Thyroid gland (tissue), 4 donors: ENCODE measurements at regions not wholly inside any gene's neighbourhood (a gene's known extent, or its start where the extent isn't known, plus 50 kb on each side); places are given as distances from the start of the nearest gene placed in this dataset.

Experiments used
- DNase-seq, 2 donors: peaks; one replicate each; pipeline ENCODE4 v3.0.0-alpha.2; 2019
- H3K27ac ChIP-seq, 3 donors: fragments of 200-600 bp; sonication (generic); 1 replicate in 2 of 3; 2 replicates in 1 of 3; pipeline ENCODE4 v1.5.1; 2016 to 2019; ENCODE audit warnings: mild to moderate bottlenecking in 1 of 3, moderate library complexity in 1 of 3
- H3K27me3 ChIP-seq: fragments of 200-600 bp; sonication (generic); one replicate; pipeline ENCODE4 v1.5.1; 2019
- H3K36me3 ChIP-seq, 2 donors: fragments of 200-600 bp; sonication (generic); one replicate each; pipeline ENCODE4 v1.5.1; 2016 to 2019
- H3K4me1 ChIP-seq, 2 donors: fragments of 200-600 bp; sonication (generic); one replicate each; pipeline ENCODE4 v1.5.1; 2017 to 2019
- H3K4me3 ChIP-seq, 3 donors: fragments of 200-600 bp; sonication (generic); replicated peaks in 1 of 3; 1 replicate in 2 of 3; 2 replicates in 1 of 3; pipeline ENCODE4 v1.5.1; 2016; ENCODE audit warnings: mild to moderate bottlenecking in 1 of 3
- H3K9me3 ChIP-seq: fragments of 200-600 bp; sonication (generic); one replicate; pipeline ENCODE4 v1.5.1; 2017
- POLR2A ChIP-seq, 2 donors: fragments of 450-650 bp; IDR thresholded peaks; one replicate each; pipeline ENCODE4 v1.6.1; 2017; ENCODE audit warnings: antibody characterized with exemption in 2 of 2, mild to moderate bottlenecking in 2 of 2, moderate library complexity in 1 of 2
- WGBS, 2 donors: methylation state at CpG; one replicate each; pipeline ENCODE4 v1.1.5; 2017; 5-methylcytosine and 5-hydroxymethylcytosine counted together
- intact Hi-C: fragments of 100-400 bp; cut with DNase I; formaldehyde crosslinking; loops from one replicate; pipeline ENCODE4 v1.15.1; 2023
- TF ChIP-seq, protein P1 (sequence below), 6 experiments: fragments of 200-600 bp in 3 of 6; fragments of 450-650 bp in 3 of 6; sonication (generic) in 3 of 6; IDR thresholded peaks; one replicate each; pipeline ENCODE4 v1.5.1; 2016 to 2019; ENCODE audit warnings: antibody characterized with exemption in 6 of 6, mild to moderate bottlenecking in 2 of 6, inconsistent platforms in 1 of 6, moderate library complexity in 1 of 6

DNA sequence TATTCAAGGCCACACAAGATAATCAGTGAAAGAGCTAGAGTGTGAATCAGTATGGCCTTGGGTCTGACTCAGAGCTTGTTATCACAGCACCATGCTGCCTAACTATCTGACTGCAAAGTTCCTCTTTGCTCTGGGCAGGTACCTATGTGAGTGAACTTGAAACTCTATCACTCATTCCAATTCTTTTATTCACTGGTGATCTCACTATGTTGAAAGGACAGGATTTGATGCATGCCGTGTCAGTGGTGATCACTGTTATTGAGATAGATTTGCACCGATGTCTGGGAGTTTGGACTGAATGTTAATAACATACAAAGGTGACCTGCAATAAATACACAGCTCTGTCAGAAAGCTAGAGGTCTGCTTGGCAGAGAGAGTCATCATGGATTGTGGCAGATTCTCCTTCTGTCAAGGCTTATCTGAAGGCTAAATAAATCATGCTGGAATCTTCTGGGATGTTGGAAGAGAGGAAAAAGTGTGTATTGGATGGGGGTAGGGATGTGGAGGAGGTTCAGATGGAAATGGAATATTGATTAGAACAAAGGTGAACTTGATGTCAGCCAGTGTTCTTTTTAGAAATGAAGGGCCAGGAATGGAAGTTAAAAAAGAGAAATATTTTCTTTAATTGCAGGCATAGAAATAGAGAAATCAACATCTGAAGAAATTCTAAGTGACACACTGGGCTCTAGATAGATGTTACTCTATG lies 91.8 kb upstream of the TNC start:
- Histone ChIP-seq H3K27ac (no peak overlapping the region), H3K4me3 (no peak overlapping the region), H3K4me1 (no peaks in the 10 kb centered on the region), H3K27me3 (no peaks in the 10 kb centered on the region), H3K36me3 (no peaks in the 10 kb centered on the region), H3K9me3 (no peaks in the 10 kb centered on the region)
- intact Hi-C loops = no loop called here
- no peak for DNase-seq
- no peak for TF ChIP-seq POLR2A (IDR thresholded peaks at IDR 0.05)
- TF ChIP-seq, protein P1, sequence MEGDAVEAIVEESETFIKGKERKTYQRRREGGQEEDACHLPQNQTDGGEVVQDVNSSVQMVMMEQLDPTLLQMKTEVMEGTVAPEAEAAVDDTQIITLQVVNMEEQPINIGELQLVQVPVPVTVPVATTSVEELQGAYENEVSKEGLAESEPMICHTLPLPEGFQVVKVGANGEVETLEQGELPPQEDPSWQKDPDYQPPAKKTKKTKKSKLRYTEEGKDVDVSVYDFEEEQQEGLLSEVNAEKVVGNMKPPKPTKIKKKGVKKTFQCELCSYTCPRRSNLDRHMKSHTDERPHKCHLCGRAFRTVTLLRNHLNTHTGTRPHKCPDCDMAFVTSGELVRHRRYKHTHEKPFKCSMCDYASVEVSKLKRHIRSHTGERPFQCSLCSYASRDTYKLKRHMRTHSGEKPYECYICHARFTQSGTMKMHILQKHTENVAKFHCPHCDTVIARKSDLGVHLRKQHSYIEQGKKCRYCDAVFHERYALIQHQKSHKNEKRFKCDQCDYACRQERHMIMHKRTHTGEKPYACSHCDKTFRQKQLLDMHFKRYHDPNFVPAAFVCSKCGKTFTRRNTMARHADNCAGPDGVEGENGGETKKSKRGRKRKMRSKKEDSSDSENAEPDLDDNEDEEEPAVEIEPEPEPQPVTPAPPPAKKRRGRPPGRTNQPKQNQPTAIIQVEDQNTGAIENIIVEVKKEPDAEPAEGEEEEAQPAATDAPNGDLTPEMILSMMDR (IDR thresholded peaks at IDR 0.05) = no peak
- WGBS, 2 donors = 47 to 64% methylated on average over 2 of the region's 2 CpGs

DNA sequence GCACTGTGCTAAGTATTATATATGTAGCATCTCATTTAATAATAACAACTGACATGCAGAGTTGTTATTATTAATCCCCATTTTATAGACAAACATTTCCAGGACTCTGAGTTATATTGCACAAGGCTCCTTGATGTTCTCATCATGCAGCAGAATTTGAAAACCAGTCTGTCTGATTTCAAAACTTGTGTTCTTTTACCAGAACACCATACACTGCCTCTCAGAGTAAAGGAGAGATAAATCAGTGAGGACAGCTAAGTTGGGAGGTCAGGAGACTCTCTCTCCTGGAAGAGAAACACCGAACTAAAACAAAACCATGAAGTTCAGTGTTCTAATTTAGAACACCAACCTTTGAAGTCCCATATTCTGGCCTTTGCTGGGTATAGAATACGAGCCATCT lies 92.7 kb upstream of the TNC start:
- no peaks in the 10 kb centered on the region for H3K9me3 ChIP-seq
- H3K27me3 ChIP-seq = no peaks in the 10 kb centered on the region
- intact Hi-C loops = no loop called here
- H3K4me1 ChIP-seq = no peaks in the 10 kb centered on the region
- DNase-seq = no peak
- WGBS, 2 donors = 92 to 93% methylated on average over 2 of the region's 2 CpGs
- H3K36me3 ChIP-seq = no peaks in the 10 kb centered on the region
- TF ChIP-seq POLR2A (IDR thresholded peaks at IDR 0.05) = no peak
- TF ChIP-seq, protein P1 (IDR thresholded peaks at IDR 0.05) = no peak
- no peak overlapping the region for H3K27ac ChIP-seq
- no peak overlapping the region for H3K4me3 ChIP-seq

DNA sequence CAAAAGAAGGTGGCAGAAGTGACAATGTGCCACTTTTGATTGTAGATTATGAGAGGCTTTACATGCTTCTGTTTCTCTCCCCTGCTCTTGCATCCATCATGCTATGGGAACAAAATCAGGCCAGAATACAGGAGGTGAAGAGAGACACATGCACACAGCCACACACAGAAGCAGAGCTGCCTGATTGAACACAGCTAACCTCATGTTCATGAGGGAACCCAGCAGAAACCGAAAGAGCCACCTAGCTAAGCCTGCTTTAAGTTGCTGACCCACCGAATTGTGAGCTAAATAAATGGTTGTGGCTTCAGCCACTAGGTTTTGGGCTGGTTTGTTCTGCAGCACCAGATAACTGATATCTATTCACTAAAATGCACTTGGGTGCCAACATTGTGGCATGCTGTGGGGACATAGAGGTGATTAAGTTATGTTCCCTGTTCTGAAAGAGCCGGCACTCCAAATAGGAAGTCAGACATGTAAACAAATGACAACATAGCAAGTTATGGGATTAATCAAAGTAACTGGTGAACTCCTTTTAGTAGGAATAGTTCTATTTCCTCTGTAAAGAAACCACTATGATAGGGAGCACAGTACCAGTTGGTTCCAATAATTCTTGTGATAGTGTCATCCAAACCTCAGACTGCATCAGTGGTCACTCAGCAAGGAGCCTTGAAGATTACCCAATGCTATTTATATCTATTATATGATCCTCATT lies 93.6 kb upstream of the TNC start:
- DNase-seq = no peak
- no peaks in the 10 kb centered on the region for H3K4me1 ChIP-seq
- no peaks in the 10 kb centered on the region for H3K9me3 ChIP-seq
- TF ChIP-seq, protein P1 (IDR thresholded peaks at IDR 0.05) = no peak
- no peak for TF ChIP-seq POLR2A (IDR thresholded peaks at IDR 0.05)
- 61 to 83% methylated on average over 3 of the region's 3 CpGs for WGBS, 2 donors
- H3K27ac ChIP-seq = no peak overlapping the region
- intact Hi-C loops = no loop called here
- no peaks in the 10 kb centered on the region for H3K27me3 ChIP-seq
- H3K36me3 ChIP-seq = no peaks in the 10 kb centered on the region
- H3K4me3 ChIP-seq = no peak overlapping the region

DNA sequence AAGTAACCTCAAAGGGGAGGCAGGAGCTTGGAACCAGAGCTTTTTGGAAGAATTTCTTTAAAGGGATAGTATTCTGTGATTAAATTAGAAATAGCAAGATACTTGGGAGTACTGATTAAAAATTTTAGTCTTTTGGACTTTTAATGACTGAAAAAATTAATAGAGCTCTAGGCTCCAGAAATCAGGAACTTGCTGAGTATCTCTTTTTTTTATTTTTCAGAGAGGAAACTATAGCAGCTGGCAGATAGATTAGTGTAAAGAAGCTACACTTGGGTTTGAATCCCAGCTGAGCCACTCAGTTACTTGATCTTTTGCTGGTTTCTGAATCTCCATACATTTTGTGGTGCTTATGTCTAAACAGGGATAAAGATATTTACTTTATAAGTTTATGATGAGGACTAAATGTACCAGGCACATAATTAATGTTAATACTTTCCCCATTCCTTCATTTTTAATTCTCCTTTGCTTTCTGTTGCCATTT lies 94.2 kb upstream of the TNC start:
- H3K9me3 ChIP-seq = no peaks in the 10 kb centered on the region
- no peak overlapping the region for H3K4me3 ChIP-seq
- H3K27ac ChIP-seq = no peak overlapping the region
- TF ChIP-seq POLR2A (IDR thresholded peaks at IDR 0.05) = no peak
- TF ChIP-seq, protein P1 (IDR thresholded peaks at IDR 0.05) = no peak
- H3K4me1 ChIP-seq = no peaks in the 10 kb centered on the region
- intact Hi-C loops = no loop called here
- no peaks in the 10 kb centered on the region for H3K27me3 ChIP-seq
- DNase-seq = no peak
- H3K36me3 ChIP-seq = no peaks in the 10 kb centered on the region

DNA sequence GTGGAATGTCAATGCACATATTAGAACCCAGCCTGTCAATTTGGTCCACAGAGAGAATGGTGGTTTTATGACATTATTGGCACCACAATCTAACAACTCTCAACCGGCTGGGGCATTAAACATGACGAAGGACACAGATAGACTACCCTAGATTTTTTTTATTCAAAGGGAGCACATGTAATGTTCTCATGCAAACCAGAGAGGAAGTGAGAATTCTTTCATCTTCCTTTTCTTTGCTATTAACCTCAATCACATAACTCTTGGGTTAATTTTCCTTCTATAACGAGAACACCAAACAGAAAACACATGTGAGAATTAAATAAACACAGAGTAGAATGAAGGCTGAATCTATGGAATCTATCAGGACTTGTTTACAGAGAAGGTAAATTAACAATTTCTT lies 94.9 kb upstream of the TNC start:
- no peak overlapping the region for H3K27ac ChIP-seq
- H3K27me3 ChIP-seq = no peaks in the 10 kb centered on the region
- H3K4me3 ChIP-seq = no peak overlapping the region
- 68 to 72% methylated on average over 3 of the region's 3 CpGs for WGBS, 2 donors
- H3K36me3 ChIP-seq = no peaks in the 10 kb centered on the region
- intact Hi-C loops = no loop called here
- no peak for DNase-seq
- no peaks in the 10 kb centered on the region for H3K4me1 ChIP-seq
- no peak for TF ChIP-seq POLR2A (IDR thresholded peaks at IDR 0.05)
- TF ChIP-seq, protein P1 (IDR thresholded peaks at IDR 0.05) = no peak
- no peaks in the 10 kb centered on the region for H3K9me3 ChIP-seq
